HEK293 (cell line): ENCODE measurements at regions not wholly inside any gene's neighbourhood (a gene's known extent, or its start where the extent isn't known, plus 50 kb on each side); places are given as distances from the start of the nearest gene placed in this dataset.

Experiments used
- CTCF ChIA-PET: fragments of 350-600 bp; formaldehyde crosslinking; extraction: SDS; loops from one replicate; lab custom pipeline; 2021; ENCODE audit warnings: antibody characterized with exemption; lab: Yijun Ruan, JAX
- POLR2A ChIA-PET: fragments of 300-600 bp; formaldehyde crosslinking; extraction: SDS; loops from one replicate; lab custom pipeline; 2020; ENCODE audit warnings: antibody characterized with exemption, inconsistent platforms; lab: Yijun Ruan, JAX
- H3K27ac ChIP-seq: fragments of 200-500 bp; sonication (Bioruptor generic); 2 replicates; pipeline ENCODE4 v1.5.1; 2014; ENCODE audit warnings: low read depth, low read length, control low read depth, inconsistent platforms; ENCODE audit errors: extremely low read depth
- H3K36me3 ChIP-seq, 2 experiments: fragments of 200-500 bp in 1 of 2; sonication (Bioruptor generic) in 1 of 2; 1 replicate in 1 of 2; 2 replicates in 1 of 2; pipeline ENCODE4 v1.5.1; 2014 to 2017; ENCODE audit warnings: inconsistent platforms in 2 of 2, low read length in 2 of 2; ENCODE audit not compliant: control insufficient read depth in 2 of 2, insufficient read depth in 1 of 2
- H3K4me1 ChIP-seq: fragments of 200-500 bp; sonication (Bioruptor generic); 2 replicates; pipeline ENCODE4 v1.5.1; 2014; ENCODE audit warnings: mild to moderate bottlenecking, low read length, inconsistent platforms; ENCODE audit not compliant: control insufficient read depth, insufficient read depth
- H3K4me3 ChIP-seq: 2 replicates; pipeline ENCODE4 v1.5.1; 2011; ENCODE audit warnings: low read depth, mild to moderate bottlenecking, control low read depth, low read length, moderate library complexity
- H3K9me3 ChIP-seq: fragments of 200-500 bp; sonication (Bioruptor generic); 2 replicates; pipeline ENCODE4 v1.5.1; 2014; ENCODE audit warnings: low read depth, low read length, inconsistent platforms; ENCODE audit not compliant: control insufficient read depth, insufficient read depth
- AEBP2 ChIP-seq: fragments of 450-650 bp; formaldehyde crosslinking; IDR thresholded peaks from 2 replicates; pipeline ENCODE4 v1.5.1; 2016; ENCODE audit warnings: missing biosample characterization, missing genetic modification characterization, borderline replicate concordance
- ELK4 ChIP-seq: IDR thresholded peaks from 2 replicates; pipeline ENCODE4 v1.6.1; 2011; ENCODE audit warnings: mild to moderate bottlenecking, low read depth, low read length, borderline replicate concordance
- PBX3 ChIP-seq: sonication (generic); formaldehyde crosslinking; IDR thresholded peaks from 2 replicates; pipeline ENCODE4 v1.8.1; 2022; ENCODE audit warnings: mild to moderate bottlenecking, moderate library complexity, missing genetic modification reagents
- TSHZ1 ChIP-seq: fragments of 450-650 bp; formaldehyde crosslinking; IDR thresholded peaks from 2 replicates; pipeline ENCODE4 v1.5.1; 2016; ENCODE audit warnings: missing biosample characterization, missing genetic modification characterization, borderline replicate concordance
- YY1 ChIP-seq: fragments of 450-650 bp; formaldehyde crosslinking; IDR thresholded peaks from 2 replicates; pipeline ENCODE4 v1.5.1; 2018; ENCODE audit warnings: missing biosample characterization, missing genetic modification characterization
- YY2 ChIP-seq: fragments of 450-650 bp; formaldehyde crosslinking; IDR thresholded peaks from 2 replicates; pipeline ENCODE4 v1.5.1; 2016; ENCODE audit warnings: missing biosample characterization, missing genetic modification characterization
- ZBTB7A ChIP-seq: fragments of 450-650 bp; formaldehyde crosslinking; IDR thresholded peaks from 2 replicates; pipeline ENCODE4 v1.5.1; 2016; ENCODE audit warnings: low read depth, missing biosample characterization, missing genetic modification characterization
- ZFP3 ChIP-seq: fragments of 450-650 bp; formaldehyde crosslinking; IDR thresholded peaks from 2 replicates; pipeline ENCODE4 v1.5.1; 2016; ENCODE audit warnings: low read depth, missing biosample characterization, missing genetic modification characterization
- ZNF138 ChIP-seq: fragments of 450-650 bp; formaldehyde crosslinking; IDR thresholded peaks from 2 replicates; pipeline ENCODE4 v1.5.1; 2016; ENCODE audit warnings: missing biosample characterization, missing genetic modification characterization, borderline replicate concordance
- ZNF223 ChIP-seq: fragments of 450-650 bp; formaldehyde crosslinking; IDR thresholded peaks from 2 replicates; pipeline ENCODE4 v1.5.1; 2016; ENCODE audit warnings: missing biosample characterization, missing genetic modification characterization
- ZNF311 ChIP-seq: fragments of 450-650 bp; formaldehyde crosslinking; IDR thresholded peaks from 2 replicates; pipeline ENCODE4 v1.5.1; 2017; ENCODE audit warnings: missing biosample characterization, missing genetic modification characterization, borderline replicate concordance
- ZNF354C ChIP-seq: fragments of 450-650 bp; formaldehyde crosslinking; IDR thresholded peaks from 2 replicates; pipeline ENCODE4 v1.5.1; 2016; ENCODE audit warnings: missing biosample characterization, missing genetic modification characterization, low read depth, borderline replicate concordance
- ZNF362 ChIP-seq: fragments of 450-650 bp; formaldehyde crosslinking; IDR thresholded peaks from 2 replicates; pipeline ENCODE4 v1.5.1; 2016; ENCODE audit warnings: missing biosample characterization, missing genetic modification characterization
- ZNF48 ChIP-seq: fragments of 450-650 bp; formaldehyde crosslinking; IDR thresholded peaks from 2 replicates; pipeline ENCODE4 v1.5.1; 2016; ENCODE audit warnings: missing biosample characterization, missing genetic modification characterization
- ZNF501 ChIP-seq: fragments of 450-650 bp; formaldehyde crosslinking; IDR thresholded peaks from 2 replicates; pipeline ENCODE4 v1.5.1; 2016; ENCODE audit warnings: missing biosample characterization, missing genetic modification characterization
- ZNF510 ChIP-seq: fragments of 450-650 bp; formaldehyde crosslinking; IDR thresholded peaks from 2 replicates; pipeline ENCODE4 v1.5.1; 2018; ENCODE audit warnings: mild to moderate bottlenecking, missing genetic modification characterization, missing biosample characterization; ENCODE audit not compliant: insufficient replicate concordance
- ZNF555 ChIP-seq: fragments of 450-650 bp; formaldehyde crosslinking; conservative IDR thresholded peaks from 2 replicates; pipeline ENCODE4 v1.5.1; 2017; ENCODE audit warnings: missing biosample characterization, mild to moderate bottlenecking, missing genetic modification characterization, inconsistent platforms
- ZNF677 ChIP-seq: fragments of 450-650 bp; IDR thresholded peaks from 2 replicates; pipeline ENCODE4 v1.5.0; 2018; ENCODE audit warnings: missing biosample characterization, mild to moderate bottlenecking, missing genetic modification characterization, moderate library complexity
- ZNF692 ChIP-seq: fragments of 450-650 bp; formaldehyde crosslinking; IDR thresholded peaks from 2 replicates; pipeline ENCODE4 v1.5.1; 2016; ENCODE audit warnings: missing biosample characterization, missing genetic modification characterization
- ZNF707 ChIP-seq: fragments of 450-650 bp; formaldehyde crosslinking; IDR thresholded peaks from 2 replicates; pipeline ENCODE4 v1.5.1; 2016; ENCODE audit warnings: missing biosample characterization, missing genetic modification characterization
- ZNF843 ChIP-seq: fragments of 450-650 bp; formaldehyde crosslinking; IDR thresholded peaks from 2 replicates; pipeline ENCODE4 v1.5.1; 2016; ENCODE audit warnings: missing biosample characterization, missing genetic modification characterization

- no peak for TF ChIP-seq ZNF843 (tag by site-specific recombination)
Measured at GRCh38 chr16:50946606-50947005, 204.5 kb downstream of the SALL1 start (continued).

GRCh38 chr16:50946098-50946497 lies 204.2 kb downstream of the CYLD start:
- TF ChIP-seq AEBP2 (tag by site-specific recombination): no peak
- TF ChIP-seq ZNF354C (tag by site-specific recombination): no peak
- no peak for TF ChIP-seq ZFP3 (tag by site-specific recombination)
- TF ChIP-seq ZNF48 (tag by site-specific recombination): no peak
- TF ChIP-seq ZNF501 (tag by site-specific recombination): no peak
- TF ChIP-seq YY2 (tag by site-specific recombination): no peak
- no peak for TF ChIP-seq ZNF843 (tag by site-specific recombination)
- no peak overlapping the region for H3K4me3 ChIP-seq
- H3K36me3 ChIP-seq: no peaks in the 10 kb centered on the region
- CTCF ChIA-PET: no interaction called here
- POLR2A ChIA-PET: no interaction called here
- no peaks in the 10 kb centered on the region for H3K4me1 ChIP-seq
- H3K9me3 ChIP-seq: no peaks in the 10 kb centered on the region
- H3K27ac ChIP-seq: no peak overlapping the region

- Histone ChIP-seq H3K4me3 (no peak overlapping the region), H3K4me1 (no peaks in the 10 kb centered on the region), H3K36me3 (no peaks in the 10 kb centered on the region), H3K9me3 (no peaks in the 10 kb centered on the region), H3K27ac (no peak overlapping the region)
- ChIA-PET POLR2A (no interaction called here), CTCF (no interaction called here)
- TF ChIP-seq ZBTB7A (tag by site-specific recombination) (no peak), ZNF510 (tag by site-specific recombination) (no peak), ELK4 (no peak), ZNF677 (tag by site-specific recombination) (no peak), ZNF707 (tag by site-specific recombination) (no peak), ZNF362 (tag by site-specific recombination) (no peak), ZNF311 (no peak), ZNF843 (tag by site-specific recombination) (no peak), ZNF692 (tag by site-specific recombination) (no peak), ZNF138 (tag by site-specific recombination) (no peak), TSHZ1 (tag by site-specific recombination) (no peak), ZNF555 (tag by site-specific recombination) (no peak), ZNF223 (tag by site-specific recombination) (no peak), YY1 (tag by site-specific recombination) (no peak), PBX3 (no peak)
- TF ChIP-seq, all 188 proteins: peak for 0
Measured at GRCh38 chr16:50945171-50945570, 203.3 kb downstream of the CYLD start.
